ENCODE measurements at regions not wholly inside any gene's neighbourhood (a gene's known extent, or its start where the extent isn't known, plus 50 kb on each side); places are given as distances from the start of the nearest gene placed in this dataset.

GRCh38 chr2:138959031-138959430, 178.8 kb upstream of the NXPH2 start:
- Histone ChIP-seq H3K27me3 (ENCODE audit: control insufficient read depth in 4 of 4, insufficient read depth in 4 of 4, low read length in 3 of 4) (peaks cover 0 to 7% (median 0%) of the 10 kb centered on the region in 4 donors), H3K9me3 (ENCODE audit: control insufficient read depth in 4 of 4, low read length in 3 of 4) (peaks cover 0 to 4% (median 0%) of the 10 kb centered on the region in 4 donors), H3K4me3 (ENCODE audit: low read depth in 1 of 3, low read length in 3 of 3) (no peak overlapping the region), H3K36me3 (ENCODE audit: control insufficient read depth in 4 of 4, insufficient read depth in 3 of 4, low read depth in 1 of 4, low read length in 3 of 4) (no peaks in the 10 kb centered on the region), H3K4me1 (ENCODE audit: control insufficient read depth in 4 of 4, insufficient read depth in 4 of 4, low read length in 3 of 4) (no peaks in the 10 kb centered on the region), H3K9ac (ENCODE audit: low read depth in 1 of 2, low read length in 2 of 2) (no peak overlapping the region), H3K27ac (ENCODE audit: low read depth in 1 of 2, low read length in 2 of 2) (no peak overlapping the region)
- DNase-seq (ENCODE audit: low spot score): no peak
- TF ChIP-seq HNF4G (IDR thresholded peaks at IDR 0.05): no peak
- no peak for TF ChIP-seq RXRA (IDR thresholded peaks at IDR 0.05)
- TF ChIP-seq NR2F2 (IDR thresholded peaks at IDR 0.05): no peak
- TF ChIP-seq CTCF (IDR thresholded peaks at IDR 0.05; ENCODE audit: low read depth, low read length, missing input control): no peak
- 73% methylated on average over 2 of the region's 2 CpGs for WGBS

DNA sequence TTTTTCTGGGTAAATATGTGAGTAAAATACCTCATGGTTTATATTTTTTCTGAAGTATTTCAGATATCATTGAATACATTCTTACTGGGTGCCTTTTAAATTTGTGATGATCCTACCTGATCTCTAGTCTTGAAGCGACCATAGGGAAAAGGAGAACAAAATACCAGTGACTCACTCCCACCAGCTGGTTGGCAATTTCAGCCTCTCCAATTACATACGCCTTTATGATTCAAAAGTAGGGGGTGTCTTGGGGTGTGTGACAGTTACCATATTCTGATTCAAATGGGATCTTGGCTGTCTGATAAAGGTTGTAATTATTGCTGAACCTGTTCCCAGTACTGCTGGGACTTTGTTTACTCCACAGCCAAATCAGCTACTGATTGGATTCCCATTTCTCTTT, 175.9 kb upstream of the NXPH2 start:
- Histone ChIP-seq H3K27ac (ENCODE audit: low read depth in 1 of 2, low read length in 2 of 2) (no peak overlapping the region), H3K9me3 (ENCODE audit: control insufficient read depth in 4 of 4, low read length in 3 of 4) (peaks cover 0 to 4% (median 0%) of the 10 kb centered on the region in 4 donors)

GRCh38 chr2:138950486-138950885, 170.3 kb upstream of the NXPH2 start:
- Histone ChIP-seq H3K4me3 (ENCODE audit: low read depth in 1 of 3, low read length in 3 of 3) (no peak overlapping the region), H3K9ac (ENCODE audit: low read depth in 1 of 2, low read length in 2 of 2) (no peak overlapping the region), H3K36me3 (ENCODE audit: control insufficient read depth in 4 of 4, insufficient read depth in 3 of 4, low read depth in 1 of 4, low read length in 3 of 4) (no peaks in the 10 kb centered on the region), H3K27me3 (ENCODE audit: control insufficient read depth in 4 of 4, insufficient read depth in 4 of 4, low read length in 3 of 4) (peaks cover 0 to 3% (median 0%) of the 10 kb centered on the region in 4 donors), H3K27ac (ENCODE audit: low read depth in 1 of 2, low read length in 2 of 2) (no peak overlapping the region), H3K4me1 (ENCODE audit: control insufficient read depth in 4 of 4, insufficient read depth in 4 of 4, low read length in 3 of 4) (no peaks in the 10 kb centered on the region), H3K9me3 (ENCODE audit: control insufficient read depth in 4 of 4, low read length in 3 of 4) (peaks cover 0 to 4% (median 0%) of the 10 kb centered on the region in 4 donors)
- no peak for TF ChIP-seq MAX (IDR thresholded peaks at IDR 0.05)
- TF ChIP-seq YY1 (IDR thresholded peaks at IDR 0.05): no peak
- TF ChIP-seq JUND (IDR thresholded peaks at IDR 0.05): no peak
- TF ChIP-seq SP1 (IDR thresholded peaks at IDR 0.05): no peak
- TF ChIP-seq RAD21 (IDR thresholded peaks at IDR 0.05): no peak
- TF ChIP-seq, protein P1, sequence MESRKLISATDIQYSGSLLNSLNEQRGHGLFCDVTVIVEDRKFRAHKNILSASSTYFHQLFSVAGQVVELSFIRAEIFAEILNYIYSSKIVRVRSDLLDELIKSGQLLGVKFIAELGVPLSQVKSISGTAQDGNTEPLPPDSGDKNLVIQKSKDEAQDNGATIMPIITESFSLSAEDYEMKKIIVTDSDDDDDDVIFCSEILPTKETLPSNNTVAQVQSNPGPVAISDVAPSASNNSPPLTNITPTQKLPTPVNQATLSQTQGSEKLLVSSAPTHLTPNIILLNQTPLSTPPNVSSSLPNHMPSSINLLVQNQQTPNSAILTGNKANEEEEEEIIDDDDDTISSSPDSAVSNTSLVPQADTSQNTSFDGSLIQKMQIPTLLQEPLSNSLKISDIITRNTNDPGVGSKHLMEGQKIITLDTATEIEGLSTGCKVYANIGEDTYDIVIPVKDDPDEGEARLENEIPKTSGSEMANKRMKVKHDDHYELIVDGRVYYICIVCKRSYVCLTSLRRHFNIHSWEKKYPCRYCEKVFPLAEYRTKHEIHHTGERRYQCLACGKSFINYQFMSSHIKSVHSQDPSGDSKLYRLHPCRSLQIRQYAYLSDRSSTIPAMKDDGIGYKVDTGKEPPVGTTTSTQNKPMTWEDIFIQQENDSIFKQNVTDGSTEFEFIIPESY (IDR thresholded peaks at IDR 0.05): no peak
- TF ChIP-seq, protein P2, sequence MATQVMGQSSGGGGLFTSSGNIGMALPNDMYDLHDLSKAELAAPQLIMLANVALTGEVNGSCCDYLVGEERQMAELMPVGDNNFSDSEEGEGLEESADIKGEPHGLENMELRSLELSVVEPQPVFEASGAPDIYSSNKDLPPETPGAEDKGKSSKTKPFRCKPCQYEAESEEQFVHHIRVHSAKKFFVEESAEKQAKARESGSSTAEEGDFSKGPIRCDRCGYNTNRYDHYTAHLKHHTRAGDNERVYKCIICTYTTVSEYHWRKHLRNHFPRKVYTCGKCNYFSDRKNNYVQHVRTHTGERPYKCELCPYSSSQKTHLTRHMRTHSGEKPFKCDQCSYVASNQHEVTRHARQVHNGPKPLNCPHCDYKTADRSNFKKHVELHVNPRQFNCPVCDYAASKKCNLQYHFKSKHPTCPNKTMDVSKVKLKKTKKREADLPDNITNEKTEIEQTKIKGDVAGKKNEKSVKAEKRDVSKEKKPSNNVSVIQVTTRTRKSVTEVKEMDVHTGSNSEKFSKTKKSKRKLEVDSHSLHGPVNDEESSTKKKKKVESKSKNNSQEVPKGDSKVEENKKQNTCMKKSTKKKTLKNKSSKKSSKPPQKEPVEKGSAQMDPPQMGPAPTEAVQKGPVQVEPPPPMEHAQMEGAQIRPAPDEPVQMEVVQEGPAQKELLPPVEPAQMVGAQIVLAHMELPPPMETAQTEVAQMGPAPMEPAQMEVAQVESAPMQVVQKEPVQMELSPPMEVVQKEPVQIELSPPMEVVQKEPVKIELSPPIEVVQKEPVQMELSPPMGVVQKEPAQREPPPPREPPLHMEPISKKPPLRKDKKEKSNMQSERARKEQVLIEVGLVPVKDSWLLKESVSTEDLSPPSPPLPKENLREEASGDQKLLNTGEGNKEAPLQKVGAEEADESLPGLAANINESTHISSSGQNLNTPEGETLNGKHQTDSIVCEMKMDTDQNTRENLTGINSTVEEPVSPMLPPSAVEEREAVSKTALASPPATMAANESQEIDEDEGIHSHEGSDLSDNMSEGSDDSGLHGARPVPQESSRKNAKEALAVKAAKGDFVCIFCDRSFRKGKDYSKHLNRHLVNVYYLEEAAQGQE (IDR thresholded peaks at IDR 0.05): no peak
- no peak for TF ChIP-seq EGR1 (IDR thresholded peaks at IDR 0.05; ENCODE audit: low read depth in 2 of 2)
- TF ChIP-seq FOXA1 (IDR thresholded peaks at IDR 0.05): no peak
- TF ChIP-seq ATF3 (IDR thresholded peaks at IDR 0.05): no peak
- no peak for TF ChIP-seq RXRA (IDR thresholded peaks at IDR 0.05)
- TF ChIP-seq CTCF (IDR thresholded peaks at IDR 0.05; ENCODE audit: low read depth, low read length, missing input control): no peak
- DNase-seq (ENCODE audit: low spot score): no peak
- WGBS: 69% methylated on average over 2 of the region's 2 CpGs

More for the DNA sequence above, 175.9 kb upstream of the NXPH2 start:
- WGBS: 32% methylated on average over 2 of the region's 2 CpGs
- Histone ChIP-seq H3K9ac (ENCODE audit: low read depth in 1 of 2, low read length in 2 of 2) (no peak overlapping the region), H3K27me3 (ENCODE audit: control insufficient read depth in 4 of 4, insufficient read depth in 4 of 4, low read length in 3 of 4) (peaks cover 0 to 6% (median 0%) of the 10 kb centered on the region in 4 donors), H3K36me3 (ENCODE audit: control insufficient read depth in 4 of 4, insufficient read depth in 3 of 4, low read depth in 1 of 4, low read length in 3 of 4) (no peaks in the 10 kb centered on the region), H3K4me3 (ENCODE audit: low read depth in 1 of 3, low read length in 3 of 3) (no peak overlapping the region), H3K4me1 (ENCODE audit: control insufficient read depth in 4 of 4, insufficient read depth in 4 of 4, low read length in 3 of 4) (no peaks in the 10 kb centered on the region)
- no peak for DNase-seq (ENCODE audit: low spot score)
- TF ChIP-seq, protein P1 (IDR thresholded peaks at IDR 0.05): no peak

Data from liver (tissue), 8 donors.